ENCODE measurements at regions not wholly inside any gene's neighbourhood (a gene's known extent, or its start where the extent isn't known, plus 50 kb on each side); places are given as distances from the start of the nearest gene placed in this dataset.

DNA sequence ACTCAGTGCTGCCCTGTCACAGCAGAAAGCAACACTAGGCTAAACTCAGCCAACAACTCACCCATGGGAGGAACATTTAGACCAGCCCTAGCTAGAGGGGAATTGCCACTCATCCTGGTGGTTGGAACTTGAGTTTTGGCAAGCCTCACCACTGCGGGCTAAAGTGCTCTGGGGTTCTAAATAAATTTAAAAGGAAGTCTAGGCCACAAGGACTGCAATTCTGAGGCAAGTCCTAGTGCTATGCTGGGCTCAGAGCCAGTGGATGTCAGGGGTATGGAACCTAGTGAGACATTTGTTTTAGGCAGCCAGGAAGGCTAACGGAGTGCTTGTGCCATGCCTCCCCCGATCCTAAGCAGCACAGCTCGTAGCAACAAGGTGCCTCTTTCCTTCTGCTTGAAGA lies 78.0 kb downstream of the RGS13 start:
- ATAC-seq (no peak), DNase-seq (ENCODE audit: low spot score in 2 of 2) (no peak)
- no peaks in the 10 kb centered on the region for H3K4me1 Mint-ChIP-seq
- no peaks in the 10 kb centered on the region for H3K36me3 Mint-ChIP-seq
- H3K9me3 Mint-ChIP-seq: peaks cover 15% of the 10 kb centered on the region
- H3K27ac Mint-ChIP-seq: no peak overlapping the region
- no peak overlapping the region for H3K4me3 Mint-ChIP-seq

DNA sequence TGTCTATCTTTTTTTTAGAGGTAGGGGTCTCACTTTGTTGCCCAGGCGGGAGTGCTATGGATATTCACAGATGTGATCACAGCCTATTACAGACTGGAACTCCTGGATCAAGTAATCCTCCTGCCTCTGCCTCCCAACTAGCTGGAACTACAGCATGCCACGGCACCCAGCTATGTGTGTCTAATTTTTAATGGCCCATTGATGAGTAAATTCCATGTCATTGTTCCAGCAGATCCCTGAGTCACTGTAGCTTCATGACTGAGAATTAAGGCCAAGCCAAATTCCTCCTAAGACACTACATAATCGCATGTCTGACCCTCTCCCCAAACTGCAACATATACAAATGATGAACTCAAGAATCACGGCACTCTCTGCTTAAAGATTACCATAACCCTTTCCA lies 84.2 kb upstream of the RGS2 start:
- DNase-seq (ENCODE audit: low spot score in 2 of 2): no peak

DNA sequence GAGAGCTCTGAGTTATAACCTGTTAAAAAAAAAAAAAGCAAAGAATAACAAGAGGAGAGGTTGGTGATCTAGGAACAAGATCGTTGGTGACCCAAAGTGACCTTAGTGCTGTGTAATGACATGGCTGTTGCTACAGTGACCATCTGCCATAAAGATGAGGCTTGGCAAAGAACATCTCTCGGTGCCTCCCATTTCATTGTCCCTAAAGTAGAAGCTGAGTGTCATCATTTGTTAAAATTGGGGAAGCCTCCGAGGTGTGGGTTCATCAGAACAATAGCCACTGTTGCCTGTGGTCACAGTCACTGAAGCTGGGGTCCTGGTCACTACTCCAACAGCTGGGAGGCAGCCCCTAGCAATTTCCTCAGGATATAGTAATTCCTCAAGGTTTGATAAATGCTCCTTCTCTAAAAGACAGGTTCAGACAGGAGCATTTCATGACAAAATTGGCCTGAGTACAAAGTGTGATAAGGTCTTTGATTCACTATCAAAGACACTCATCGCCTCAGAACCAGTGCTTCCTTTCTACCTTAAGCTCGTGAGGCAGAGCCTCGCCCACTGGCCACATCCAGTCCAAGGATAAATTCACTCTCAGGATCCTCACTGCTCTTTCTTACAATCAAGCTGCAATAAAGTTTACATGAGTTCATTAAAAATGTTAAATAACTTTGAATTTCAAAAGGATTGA lies 81.9 kb upstream of the RGS2 start:
- no peak overlapping the region for H3K27ac Mint-ChIP-seq
- ATAC-seq: no peak
- no peak for DNase-seq (ENCODE audit: low spot score in 2 of 2)
- no peak overlapping the region for H3K4me3 Mint-ChIP-seq
- no peaks in the 10 kb centered on the region for H3K9me3 Mint-ChIP-seq
- no peaks in the 10 kb centered on the region for H3K36me3 Mint-ChIP-seq
- H3K4me1 Mint-ChIP-seq: no peaks in the 10 kb centered on the region

More for the DNA sequence above, 84.2 kb upstream of the RGS2 start:
- ATAC-seq: no peak
- Mint-ChIP-seq H3K9me3 (peaks cover 8% of the 10 kb centered on the region), H3K4me1 (no peaks in the 10 kb centered on the region), H3K4me3 (no peak overlapping the region), H3K27ac (no peak overlapping the region), H3K36me3 (no peaks in the 10 kb centered on the region)

DNA sequence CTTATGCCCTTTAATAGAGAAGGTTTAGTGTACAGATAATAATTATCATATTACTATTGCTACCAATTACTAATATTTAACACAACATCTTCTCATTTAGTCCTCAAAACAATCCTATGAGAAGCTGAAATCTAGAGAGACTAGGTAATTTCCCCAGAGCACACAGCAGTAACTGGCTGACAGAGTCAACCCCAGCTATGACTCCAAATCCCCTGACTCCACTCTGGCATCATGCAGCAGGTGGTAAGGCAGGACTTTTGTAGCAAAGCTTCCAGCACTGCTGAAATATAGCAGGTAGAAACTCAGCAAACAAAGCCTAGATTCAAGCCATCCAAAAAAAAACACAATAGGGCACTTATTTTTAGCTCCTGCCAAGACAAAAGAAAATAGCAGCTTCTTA lies 79.3 kb upstream of the RGS2 start:
- no peak for DNase-seq (ENCODE audit: low spot score in 2 of 2)
- no peaks in the 10 kb centered on the region for H3K4me1 Mint-ChIP-seq
- no peak overlapping the region for H3K27ac Mint-ChIP-seq
- no peak overlapping the region for H3K4me3 Mint-ChIP-seq
- peak; percentile 39 for ATAC-seq
- no peaks in the 10 kb centered on the region for H3K9me3 Mint-ChIP-seq
- no peaks in the 10 kb centered on the region for H3K36me3 Mint-ChIP-seq

DNA sequence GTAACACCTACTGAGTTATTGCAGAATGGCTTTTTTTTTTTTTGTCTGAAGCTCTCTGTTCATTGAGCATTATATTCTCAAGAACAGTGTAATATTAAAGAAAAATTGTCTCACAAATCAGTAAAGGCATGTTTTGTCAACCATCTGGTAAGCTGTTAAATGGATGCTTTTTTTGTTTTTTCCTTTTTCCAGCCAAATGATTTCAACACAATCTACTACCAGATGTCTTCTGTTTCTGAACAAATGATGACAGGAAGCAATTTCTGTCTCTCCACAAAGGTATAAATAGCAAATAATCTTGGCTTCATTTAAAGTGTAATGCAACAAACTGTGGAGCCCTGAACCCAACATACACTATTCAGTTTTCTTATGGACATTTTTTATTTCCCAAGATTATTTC lies 78.6 kb upstream of the RGS2 start:
- no peak overlapping the region for H3K27ac Mint-ChIP-seq
- no peak overlapping the region for H3K4me3 Mint-ChIP-seq
- DNase-seq (ENCODE audit: low spot score in 2 of 2) (no peak), ATAC-seq (no peak)
- H3K36me3 Mint-ChIP-seq: no peaks in the 10 kb centered on the region
- H3K9me3 Mint-ChIP-seq: no peaks in the 10 kb centered on the region
- no peaks in the 10 kb centered on the region for H3K4me1 Mint-ChIP-seq

DNA sequence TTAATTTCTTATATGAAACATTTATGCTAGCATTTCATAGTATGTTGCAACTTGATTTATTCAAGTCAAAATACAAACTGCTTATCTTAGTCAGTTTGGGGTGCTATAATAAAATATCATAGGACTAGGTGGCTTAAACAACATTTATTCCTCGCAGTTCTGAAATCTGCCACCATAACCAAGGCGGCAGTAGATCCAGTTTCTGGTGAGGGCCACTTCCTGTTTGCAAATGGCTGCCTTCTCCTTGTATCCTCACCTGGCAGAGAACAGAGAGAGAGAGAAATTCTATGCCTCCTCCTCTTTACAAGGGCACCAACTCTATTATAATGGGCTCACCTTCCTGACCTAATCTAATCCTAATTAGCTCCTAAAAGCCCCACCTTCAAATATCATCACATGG lies 76.1 kb upstream of the RGS2 start:
- no peaks in the 10 kb centered on the region for H3K36me3 Mint-ChIP-seq
- H3K9me3 Mint-ChIP-seq: no peaks in the 10 kb centered on the region
- H3K4me3 Mint-ChIP-seq: no peak overlapping the region
- no peak overlapping the region for H3K27ac Mint-ChIP-seq
- no peak for DNase-seq (ENCODE audit: low spot score in 2 of 2)
- no peaks in the 10 kb centered on the region for H3K4me1 Mint-ChIP-seq
- no peak for ATAC-seq

DNA sequence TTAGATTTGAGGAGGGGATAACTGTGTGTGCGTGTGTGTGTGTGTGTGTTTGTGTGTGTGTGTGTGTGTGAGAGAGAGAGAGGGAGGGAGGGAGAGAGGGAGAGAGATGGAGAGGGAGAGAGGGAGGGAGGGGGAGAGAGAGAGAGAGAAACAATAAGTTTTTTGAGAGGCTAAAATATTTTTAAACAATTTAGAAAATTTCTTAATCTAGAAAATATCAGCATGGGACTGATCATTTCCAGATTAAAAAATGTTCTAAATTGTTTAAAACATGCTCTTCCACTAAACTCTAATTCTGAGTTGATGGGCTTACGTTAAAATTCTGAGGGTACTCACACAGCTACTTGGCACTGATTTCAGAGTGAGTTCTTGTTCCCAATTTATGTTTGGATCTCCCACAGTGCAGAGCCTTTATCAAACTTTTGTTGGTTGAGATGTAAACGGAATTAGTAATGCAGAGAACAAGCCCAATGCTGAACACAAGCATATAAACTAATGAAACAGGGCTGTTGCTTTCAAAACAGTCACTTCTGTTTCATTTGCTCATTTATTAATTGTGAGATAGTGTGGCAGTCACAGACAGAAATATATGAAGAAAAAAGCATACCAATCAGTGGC lies 73.4 kb upstream of the RGS2 start:
- no peak overlapping the region for H3K27ac Mint-ChIP-seq

DNA sequence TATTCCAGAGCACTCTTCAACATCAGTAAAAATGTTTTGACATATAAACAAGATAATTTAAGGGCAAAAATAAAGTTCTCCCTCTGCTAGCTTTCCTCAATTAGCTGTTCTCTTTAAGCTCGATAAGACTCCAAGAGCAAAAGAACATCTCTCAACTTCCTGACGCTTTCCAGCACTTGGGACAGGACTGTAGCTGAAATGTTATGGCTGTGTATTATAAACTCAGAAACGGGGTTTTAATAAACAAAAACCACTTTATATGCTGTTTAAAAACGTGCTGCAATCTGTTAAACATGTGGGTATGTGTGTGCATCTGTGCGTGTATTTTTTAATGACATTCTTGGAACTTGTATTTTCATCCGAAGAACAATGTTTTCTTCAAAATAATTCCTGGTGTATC lies 71.5 kb upstream of the RGS2 start:
- Mint-ChIP-seq H3K4me1 (no peaks in the 10 kb centered on the region), H3K36me3 (no peaks in the 10 kb centered on the region), H3K4me3 (no peak overlapping the region), H3K27ac (no peak overlapping the region), H3K9me3 (no peaks in the 10 kb centered on the region)
- no peak for ATAC-seq
- DNase-seq (ENCODE audit: low spot score in 2 of 2): no peak

More for the DNA sequence above, 73.4 kb upstream of the RGS2 start:
- Mint-ChIP-seq H3K9me3 (no peaks in the 10 kb centered on the region), H3K36me3 (no peaks in the 10 kb centered on the region), H3K4me3 (no peak overlapping the region), H3K4me1 (no peaks in the 10 kb centered on the region)
- ATAC-seq (no peak), DNase-seq (ENCODE audit: low spot score in 2 of 2) (no peak)

DNA sequence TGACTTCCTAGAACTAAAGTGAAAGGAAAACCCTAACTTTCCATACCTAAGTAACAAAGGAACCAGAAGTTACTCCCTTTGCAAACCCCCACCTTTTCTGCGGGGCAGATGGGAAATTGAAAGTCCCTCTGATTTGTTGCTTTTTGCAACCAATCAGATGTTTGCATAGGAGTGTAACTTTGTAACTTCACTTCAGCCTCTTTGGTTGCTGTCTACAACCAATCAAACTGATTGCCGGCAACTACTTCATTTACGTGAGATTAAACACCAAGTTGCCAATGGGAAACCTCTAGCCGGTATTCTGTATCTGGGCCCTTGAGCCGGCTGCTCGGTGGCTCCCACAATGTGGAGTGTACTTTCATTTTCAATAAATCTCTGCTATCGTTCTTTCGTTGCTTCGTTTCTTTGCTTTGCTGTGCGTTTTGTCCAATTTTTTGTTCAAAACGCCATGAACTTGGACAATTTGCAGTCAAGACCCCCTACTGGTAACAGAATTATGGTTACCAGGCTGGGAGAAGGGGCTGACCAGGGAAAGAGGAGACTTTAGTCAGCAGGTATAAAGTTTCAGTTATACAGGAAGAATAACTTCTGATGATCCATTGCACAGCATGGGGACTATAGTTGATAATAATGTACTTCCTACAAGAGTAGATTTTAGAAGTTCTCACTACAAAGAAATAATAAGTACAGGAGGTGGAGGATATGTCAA lies 69.2 kb upstream of the RGS2 start:
- no peaks in the 10 kb centered on the region for H3K9me3 Mint-ChIP-seq
- DNase-seq (ENCODE audit: low spot score in 2 of 2) (no peak), ATAC-seq (no peak)
- no peak overlapping the region for H3K27ac Mint-ChIP-seq
- H3K36me3 Mint-ChIP-seq: no peaks in the 10 kb centered on the region
- no peaks in the 10 kb centered on the region for H3K4me1 Mint-ChIP-seq
- no peak overlapping the region for H3K4me3 Mint-ChIP-seq

DNA sequence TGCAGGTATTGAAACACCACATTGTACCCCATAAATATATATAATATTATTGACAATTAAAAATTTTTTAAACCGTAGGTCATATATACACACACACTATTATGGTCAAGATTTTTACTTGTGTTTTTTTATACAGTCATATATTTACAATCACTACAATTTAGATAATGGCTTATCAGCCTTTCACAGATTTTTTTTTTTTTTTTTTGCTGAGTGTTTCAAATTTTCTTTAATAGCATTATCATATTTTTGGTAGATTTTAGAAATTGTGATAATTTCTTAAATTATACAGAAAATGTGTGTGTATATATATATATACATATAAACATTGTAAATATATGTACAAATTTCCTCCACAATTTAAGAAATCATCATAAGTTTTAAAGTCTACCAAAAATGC lies 68.6 kb upstream of the RGS2 start:
- no peak for ATAC-seq

DNA sequence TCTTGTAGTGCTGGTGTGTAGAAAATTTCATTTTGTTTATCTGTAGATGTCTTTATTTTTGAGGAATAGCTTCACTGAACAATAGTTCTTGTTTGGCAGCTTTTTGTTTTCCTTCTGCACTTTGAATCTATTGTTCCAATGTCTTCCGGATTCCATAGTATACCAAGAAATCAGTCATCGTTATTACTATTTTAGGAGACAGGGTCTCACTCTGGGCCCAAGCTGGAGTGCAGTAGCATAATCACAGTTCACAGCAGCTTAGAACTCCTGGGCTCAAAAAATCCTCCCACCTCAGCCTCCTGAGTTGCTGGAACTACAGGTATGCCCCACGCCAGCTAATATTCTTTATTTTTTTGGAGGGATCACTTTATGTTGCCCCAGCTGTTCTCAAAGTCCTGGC lies 67.7 kb upstream of the RGS2 start:
- Mint-ChIP-seq H3K27ac (no peak overlapping the region), H3K4me1 (no peaks in the 10 kb centered on the region), H3K36me3 (no peaks in the 10 kb centered on the region), H3K9me3 (no peaks in the 10 kb centered on the region), H3K4me3 (no peak overlapping the region)
- ATAC-seq: no peak
- no peak for DNase-seq (ENCODE audit: low spot score in 2 of 2)

More for the DNA sequence above, 68.6 kb upstream of the RGS2 start:
- no peaks in the 10 kb centered on the region for H3K4me1 Mint-ChIP-seq
- H3K27ac Mint-ChIP-seq: no peak overlapping the region
- DNase-seq (ENCODE audit: low spot score in 2 of 2): no peak
- no peaks in the 10 kb centered on the region for H3K9me3 Mint-ChIP-seq
- H3K36me3 Mint-ChIP-seq: no peaks in the 10 kb centered on the region
- no peak overlapping the region for H3K4me3 Mint-ChIP-seq

DNA sequence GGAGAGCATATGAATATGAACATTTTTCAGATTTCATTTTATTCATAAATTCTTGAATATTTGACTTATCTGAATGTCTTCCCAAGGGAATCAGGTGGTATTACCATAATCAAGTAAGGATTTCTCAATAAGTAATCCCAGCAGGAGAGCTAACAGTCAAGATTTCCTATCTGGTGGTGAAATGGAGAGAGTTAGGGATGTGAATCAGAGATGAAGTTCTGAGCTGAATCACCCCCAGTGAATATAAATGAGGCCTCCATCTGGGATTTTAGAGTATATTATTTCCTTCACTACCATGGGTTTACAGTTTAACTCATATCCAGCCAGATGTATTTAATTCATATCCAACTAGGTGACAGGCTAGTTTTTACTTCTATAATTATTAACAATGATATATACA lies 61.5 kb upstream of the RGS2 start:
- DNase-seq (ENCODE audit: low spot score in 2 of 2) (no peak), ATAC-seq (no peak)
- H3K4me3 Mint-ChIP-seq: no peak overlapping the region
- H3K9me3 Mint-ChIP-seq: no peaks in the 10 kb centered on the region
- no peaks in the 10 kb centered on the region for H3K4me1 Mint-ChIP-seq
- H3K27ac Mint-ChIP-seq: no peak overlapping the region
- no peaks in the 10 kb centered on the region for H3K36me3 Mint-ChIP-seq

DNA sequence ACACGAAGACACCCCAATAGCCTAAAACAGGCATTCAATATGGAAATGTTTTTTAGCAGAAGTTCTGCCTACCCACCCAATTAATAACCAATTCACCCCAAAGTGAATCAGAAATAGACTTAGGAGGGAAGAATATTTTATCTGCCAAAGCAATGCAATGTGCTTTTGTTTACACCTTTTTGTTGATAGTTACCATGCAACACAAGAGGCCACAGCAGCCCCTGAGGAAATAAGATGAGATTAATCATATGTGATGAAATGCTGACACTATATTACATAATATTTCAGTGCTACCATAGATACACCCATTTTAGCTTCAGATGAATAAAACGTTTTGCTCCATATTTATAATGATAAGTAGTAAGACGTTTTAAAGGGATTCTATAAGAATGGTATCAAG lies 60.9 kb upstream of the RGS2 start:
- DNase-seq (ENCODE audit: low spot score in 2 of 2): no peak
- no peak overlapping the region for H3K27ac Mint-ChIP-seq
- no peak overlapping the region for H3K4me3 Mint-ChIP-seq
- ATAC-seq: no peak
- no peaks in the 10 kb centered on the region for H3K36me3 Mint-ChIP-seq
- no peaks in the 10 kb centered on the region for H3K9me3 Mint-ChIP-seq
- no peaks in the 10 kb centered on the region for H3K4me1 Mint-ChIP-seq

DNA sequence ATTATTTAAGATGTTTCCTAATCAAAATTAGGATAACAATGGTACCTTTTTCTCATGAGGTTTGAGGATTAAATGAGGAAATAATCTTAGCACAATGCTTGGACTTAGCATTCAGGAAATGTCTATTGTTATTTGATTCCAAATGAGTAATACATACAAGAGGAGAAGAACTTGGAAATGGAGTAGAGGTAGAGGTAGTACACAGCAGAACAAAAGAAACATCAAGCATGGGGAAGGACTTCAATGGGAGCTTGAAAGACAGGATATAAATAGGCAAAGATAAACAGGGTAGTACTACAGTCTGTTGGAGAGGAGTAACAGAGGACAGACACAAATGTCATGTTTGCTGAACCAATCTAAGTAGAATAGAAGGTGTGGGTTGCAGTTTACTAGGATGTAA lies 59.5 kb upstream of the RGS2 start:
- Mint-ChIP-seq H3K9me3 (no peaks in the 10 kb centered on the region), H3K27ac (no peak overlapping the region), H3K4me1 (no peaks in the 10 kb centered on the region), H3K36me3 (no peaks in the 10 kb centered on the region), H3K4me3 (no peak overlapping the region)
- DNase-seq (ENCODE audit: low spot score in 2 of 2): no peak
- ATAC-seq: no peak

DNA sequence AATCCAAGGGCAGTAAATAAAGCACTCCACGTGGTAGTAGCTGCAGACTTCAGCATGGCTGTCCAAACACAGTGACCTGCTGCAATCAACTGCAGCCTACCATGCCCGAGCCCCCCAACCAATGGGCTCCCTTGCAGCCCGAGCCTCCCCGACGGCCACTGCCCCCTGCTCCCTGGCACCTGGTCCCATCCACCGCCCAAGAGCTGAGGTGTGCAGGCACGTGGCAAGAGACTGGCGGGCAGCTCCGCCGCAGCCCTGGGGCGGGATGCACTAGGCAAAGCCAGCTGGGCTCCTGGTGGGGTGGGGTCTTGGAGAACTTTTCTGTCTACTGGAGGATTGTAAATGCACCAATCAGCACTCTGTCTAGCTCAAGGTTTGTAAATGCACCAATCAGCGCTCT lies 57.6 kb upstream of the RGS2 start:
- ATAC-seq (no peak), DNase-seq (ENCODE audit: low spot score in 2 of 2) (no peak)
- H3K9me3 Mint-ChIP-seq: no peaks in the 10 kb centered on the region
- H3K27ac Mint-ChIP-seq: no peak overlapping the region
- no peak overlapping the region for H3K4me3 Mint-ChIP-seq
- H3K36me3 Mint-ChIP-seq: no peaks in the 10 kb centered on the region
- H3K4me1 Mint-ChIP-seq: no peaks in the 10 kb centered on the region

DNA sequence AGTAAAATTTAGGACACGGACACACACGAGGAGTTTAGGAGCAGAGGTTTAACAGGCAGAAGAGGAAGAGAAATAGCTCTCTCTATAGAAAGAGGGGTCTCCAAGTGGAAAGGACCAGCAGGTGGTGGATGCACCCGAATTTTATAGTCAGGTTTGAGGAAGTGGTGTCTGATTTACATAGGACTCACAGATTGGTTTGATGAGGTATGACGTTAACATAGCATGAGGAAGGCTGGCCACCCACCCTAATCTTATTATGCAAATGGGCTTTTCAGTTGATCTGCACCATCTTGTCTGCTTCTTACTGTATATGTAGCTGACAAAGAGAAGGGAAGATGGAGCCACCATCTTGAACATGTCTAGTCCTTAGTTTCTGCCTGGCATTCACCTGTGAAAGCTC lies 52.5 kb upstream of the RGS2 start:
- Mint-ChIP-seq H3K9me3 (no peaks in the 10 kb centered on the region), H3K4me1 (no peaks in the 10 kb centered on the region), H3K27ac (no peak overlapping the region), H3K36me3 (no peaks in the 10 kb centered on the region), H3K4me3 (no peak overlapping the region)
- ATAC-seq (no peak), DNase-seq (ENCODE audit: low spot score in 2 of 2) (no peak)
